IPS-15b (cell line): ENCODE measurements at regions not wholly inside any gene's neighbourhood (a gene's known extent, or its start where the extent isn't known, plus 50 kb on each side); places are given as distances from the start of the nearest gene placed in this dataset.
"Not testable (repeated sequence)": the region's sequence is repeated elsewhere in the genome, so short reads cannot be mapped to it uniquely, and the experiment has no call there.

Experiments
- H3K27me3 ChIP-seq: one replicate; pipeline ENCODE4 v1.6.1; 2013; ENCODE audit warnings: low read length; ENCODE audit not compliant: control insufficient read depth, insufficient read depth
- H3K36me3 ChIP-seq: one replicate; pipeline ENCODE4 v1.6.1; 2013; ENCODE audit warnings: low read length; ENCODE audit not compliant: control insufficient read depth, insufficient read depth
- H3K4me1 ChIP-seq: one replicate; pipeline ENCODE4 v1.6.1; 2013; ENCODE audit warnings: mild to moderate bottlenecking, low read length; ENCODE audit not compliant: control insufficient read depth, insufficient read depth
- H3K4me3 ChIP-seq: one replicate; pipeline ENCODE4 v1.5.1; 2013; ENCODE audit warnings: low read depth, low read length
- H3K9ac ChIP-seq: one replicate; pipeline ENCODE4 v1.6.1; 2013; ENCODE audit warnings: low read depth, mild to moderate bottlenecking, low read length
- H3K9me3 ChIP-seq: one replicate; pipeline ENCODE4 v1.6.1; 2013; ENCODE audit warnings: mild to moderate bottlenecking, low read length; ENCODE audit not compliant: control insufficient read depth, insufficient read depth

DNA sequence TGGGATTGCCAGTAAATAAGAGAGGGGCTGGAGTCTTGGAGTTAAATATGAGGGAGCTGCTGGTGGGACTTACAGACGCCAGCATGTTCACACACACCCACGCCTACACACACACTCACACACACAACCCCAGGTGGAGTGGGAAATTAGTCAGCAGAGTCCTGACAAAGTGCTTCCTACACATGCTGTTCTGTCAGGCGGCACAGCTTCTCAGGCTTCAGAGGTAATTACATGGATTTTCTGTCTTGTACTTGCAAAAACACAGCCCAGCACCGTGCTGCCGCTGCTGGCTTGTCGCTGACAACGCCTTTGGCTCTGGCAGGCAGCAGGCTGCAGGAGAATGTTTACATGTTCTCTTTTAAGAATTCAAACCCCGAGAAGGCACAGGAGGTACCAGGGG is 1186.3 kb upstream of the CELF4 start:
- Histone ChIP-seq H3K9ac (no peak overlapping the region), H3K27me3 (no peaks in the 10 kb centered on the region), H3K4me3 (no peak overlapping the region), H3K9me3 (no peaks in the 10 kb centered on the region), H3K4me1 (no peaks in the 10 kb centered on the region), H3K36me3 (no peaks in the 10 kb centered on the region)

DNA sequence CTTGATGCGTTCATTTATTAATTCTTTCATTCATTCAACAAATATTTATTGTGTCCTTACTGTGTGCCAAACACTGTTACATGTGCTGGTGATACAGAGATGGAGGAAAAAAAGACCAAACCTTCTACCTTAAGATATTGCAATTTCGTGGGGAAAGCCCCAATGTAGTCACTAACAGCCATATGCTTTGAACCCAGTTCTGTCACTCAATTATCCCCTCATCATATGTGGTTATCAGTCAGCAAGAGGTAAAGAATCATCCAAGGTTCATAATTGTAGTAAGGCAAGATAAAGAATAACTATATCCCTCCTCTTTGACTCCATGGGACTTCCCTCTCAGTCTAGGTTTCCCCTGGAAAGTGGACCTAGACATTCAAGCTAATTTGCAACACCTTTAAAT is 1185.6 kb upstream of the CELF4 start:
- H3K9me3 ChIP-seq = no peaks in the 10 kb centered on the region
- H3K27me3 ChIP-seq = no peaks in the 10 kb centered on the region
- no peaks in the 10 kb centered on the region for H3K36me3 ChIP-seq
- H3K9ac ChIP-seq = no peak overlapping the region
- H3K4me3 ChIP-seq = no peak overlapping the region
- no peaks in the 10 kb centered on the region for H3K4me1 ChIP-seq

DNA sequence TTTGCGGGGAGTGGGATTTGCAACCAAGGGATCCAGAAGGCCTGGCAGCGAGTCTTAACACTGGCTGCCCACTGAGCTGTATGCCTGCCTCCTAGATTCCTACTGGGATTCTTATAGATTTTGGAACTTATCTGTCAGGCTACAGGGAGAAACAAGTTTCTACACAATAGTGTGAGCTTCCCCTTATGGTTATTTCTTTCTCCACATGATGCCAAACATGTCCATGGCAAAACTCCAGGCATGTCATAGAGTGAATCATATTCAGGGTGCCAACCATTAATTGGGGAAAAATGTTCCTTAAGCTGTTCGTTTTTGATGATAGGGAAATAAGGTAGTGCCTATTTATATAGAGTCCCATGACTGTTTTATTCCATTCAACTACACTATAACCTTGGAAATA is 1185.2 kb upstream of the CELF4 start:
- Histone ChIP-seq H3K36me3 (no peaks in the 10 kb centered on the region), H3K4me3 (no peak overlapping the region), H3K9ac (no peak overlapping the region), H3K4me1 (no peaks in the 10 kb centered on the region), H3K9me3 (no peaks in the 10 kb centered on the region), H3K27me3 (no peaks in the 10 kb centered on the region)

DNA sequence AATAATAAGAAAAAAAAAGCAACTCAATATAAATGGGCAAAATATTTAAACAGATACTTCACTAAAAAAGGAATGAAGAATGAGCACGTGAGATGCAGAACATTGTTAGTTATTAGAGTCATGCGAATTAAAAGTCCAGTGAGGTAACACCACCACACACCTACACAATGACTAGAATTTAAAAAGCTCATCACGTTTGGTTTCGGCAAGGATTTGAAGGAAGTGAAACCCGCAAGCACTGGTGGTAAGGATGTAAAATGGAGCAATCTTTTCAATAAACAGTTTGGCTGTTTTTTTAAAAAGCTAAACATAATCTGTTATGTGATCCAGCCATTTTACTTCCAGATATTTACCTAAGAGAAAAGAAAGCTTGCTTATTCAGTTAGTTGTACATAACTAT is 1181.6 kb upstream of the CELF4 start:
- no peak overlapping the region for H3K4me3 ChIP-seq
- no peaks in the 10 kb centered on the region for H3K36me3 ChIP-seq
- no peaks in the 10 kb centered on the region for H3K27me3 ChIP-seq
- no peaks in the 10 kb centered on the region for H3K9me3 ChIP-seq
- no peak overlapping the region for H3K9ac ChIP-seq
- H3K4me1 ChIP-seq = no peaks in the 10 kb centered on the region

DNA sequence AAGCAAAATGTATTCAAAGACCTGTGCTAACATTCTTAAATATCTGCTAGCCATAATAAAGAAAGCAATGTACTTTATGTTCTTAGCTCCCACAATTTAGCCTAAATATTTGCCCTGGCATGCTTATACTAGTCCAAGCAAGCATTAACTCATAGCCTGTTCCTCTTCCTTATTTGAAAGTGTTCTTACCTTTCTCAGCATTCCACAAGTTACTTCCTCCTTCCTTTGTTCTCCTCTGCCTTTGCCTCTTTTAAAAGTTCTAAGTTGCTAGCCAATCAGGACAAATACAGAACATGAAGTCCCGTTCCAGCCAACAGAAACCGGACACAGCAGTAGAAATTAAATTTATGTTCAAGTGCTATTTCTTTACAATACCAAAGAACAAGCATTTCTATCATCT is 1154.6 kb upstream of the CELF4 start:
- H3K9me3 ChIP-seq, H3K4me3 ChIP-seq, H3K9ac ChIP-seq, H3K36me3 ChIP-seq, H3K27me3 ChIP-seq, H3K4me1 ChIP-seq: not testable (repeated sequence)

DNA sequence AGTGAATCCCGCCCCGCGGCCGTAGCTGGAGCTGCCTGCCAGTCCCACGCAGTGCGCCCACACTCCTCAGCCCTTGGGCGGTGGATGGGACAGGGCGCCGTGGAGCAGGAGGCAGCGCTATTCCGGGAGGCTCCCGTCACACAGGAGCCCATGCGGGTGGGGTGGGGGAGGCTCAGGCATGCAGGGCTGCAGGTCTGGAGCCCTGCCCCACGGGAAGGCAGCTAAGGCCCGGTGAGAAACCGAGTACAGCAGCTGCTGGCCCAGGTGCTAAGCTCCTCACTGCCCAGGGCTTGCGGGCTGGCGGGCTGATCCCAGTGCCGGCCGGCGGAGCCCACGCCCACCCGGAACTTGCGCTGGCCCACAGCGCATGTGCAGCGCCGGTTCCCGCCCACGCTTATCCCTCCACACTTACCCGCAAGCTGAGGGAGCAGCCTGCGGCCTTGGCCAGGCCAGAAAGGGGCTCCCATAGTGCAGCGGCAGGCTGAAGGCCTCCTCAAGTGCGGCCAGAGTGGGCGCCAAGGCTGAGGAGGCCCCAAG is 1152.8 kb upstream of the CELF4 start:
- Histone ChIP-seq H3K4me1 (no peaks in the 10 kb centered on the region), H3K4me3 (no peak overlapping the region), H3K9ac (no peak overlapping the region), H3K27me3 (no peaks in the 10 kb centered on the region), H3K36me3 (no peaks in the 10 kb centered on the region), H3K9me3 (no peaks in the 10 kb centered on the region)

DNA sequence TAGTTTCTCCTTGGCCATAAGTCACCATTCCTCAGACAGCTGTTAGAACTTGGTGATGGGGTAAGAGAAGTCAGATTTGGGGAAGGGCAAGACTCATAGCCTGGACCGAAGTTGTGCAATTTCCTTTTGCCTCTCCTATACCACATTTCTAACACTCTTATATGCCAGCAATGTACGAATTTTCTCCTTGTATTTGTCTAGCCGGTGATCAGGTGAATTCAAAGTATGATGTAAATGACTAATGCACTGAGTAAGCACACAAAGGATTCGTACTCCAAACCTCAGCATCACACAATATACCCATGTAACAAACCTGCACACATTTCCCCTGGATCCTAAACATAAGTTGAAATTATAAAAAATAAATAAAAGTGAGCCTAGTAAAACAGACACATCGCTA is 1143.5 kb upstream of the CELF4 start:
- Histone ChIP-seq H3K27me3 (no peaks in the 10 kb centered on the region), H3K9me3 (no peaks in the 10 kb centered on the region), H3K9ac (no peak overlapping the region), H3K36me3 (no peaks in the 10 kb centered on the region), H3K4me1 (no peaks in the 10 kb centered on the region), H3K4me3 (no peak overlapping the region)

DNA sequence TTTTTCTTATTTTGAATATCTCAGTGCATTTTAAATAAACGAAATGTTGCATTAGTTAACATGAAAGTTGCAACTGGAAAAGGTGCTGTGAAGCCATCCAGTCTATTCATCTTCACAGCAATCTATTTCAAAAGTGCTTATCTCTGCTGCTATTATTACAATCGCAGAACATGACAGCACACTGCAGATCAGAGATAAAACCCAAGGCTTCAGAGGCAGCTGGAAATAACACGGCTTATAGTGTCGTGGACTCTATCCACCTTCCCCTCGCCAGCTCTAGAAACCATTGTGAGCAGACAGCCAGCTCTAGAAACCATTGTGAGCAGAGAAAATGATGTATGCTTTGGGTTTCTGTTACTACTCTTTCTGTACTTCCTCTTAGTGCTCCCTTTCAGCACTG is 1140.8 kb upstream of the CELF4 start:
- H3K36me3 ChIP-seq = no peaks in the 10 kb centered on the region
- no peaks in the 10 kb centered on the region for H3K9me3 ChIP-seq
- no peak overlapping the region for H3K4me3 ChIP-seq
- no peak overlapping the region for H3K9ac ChIP-seq
- H3K4me1 ChIP-seq = no peaks in the 10 kb centered on the region
- no peaks in the 10 kb centered on the region for H3K27me3 ChIP-seq

DNA sequence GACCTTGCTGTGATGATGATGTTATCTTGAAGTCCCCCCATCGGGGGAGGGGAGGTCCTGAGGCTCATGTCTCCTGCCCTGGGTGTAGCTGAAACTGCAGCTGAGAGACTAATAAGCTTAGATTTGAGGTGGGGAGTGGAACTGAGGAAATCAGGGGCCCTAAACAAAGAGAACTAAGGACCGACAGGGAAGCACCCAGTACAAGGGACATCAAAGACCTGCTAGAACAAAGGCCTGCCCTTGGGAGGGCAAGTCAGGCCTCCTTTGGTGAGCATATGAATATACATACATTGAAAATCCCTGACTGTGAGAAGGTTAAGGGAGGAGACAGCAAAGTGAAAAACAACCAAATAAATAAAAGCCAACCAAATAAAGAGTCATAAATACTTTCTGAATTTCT is 1132.5 kb upstream of the CELF4 start:
- Histone ChIP-seq H3K4me3 (no peak overlapping the region), H3K9me3 (no peaks in the 10 kb centered on the region), H3K4me1 (peaks cover 16% of the 10 kb centered on the region), H3K36me3 (no peaks in the 10 kb centered on the region), H3K9ac (no peak overlapping the region), H3K27me3 (no peaks in the 10 kb centered on the region)

DNA sequence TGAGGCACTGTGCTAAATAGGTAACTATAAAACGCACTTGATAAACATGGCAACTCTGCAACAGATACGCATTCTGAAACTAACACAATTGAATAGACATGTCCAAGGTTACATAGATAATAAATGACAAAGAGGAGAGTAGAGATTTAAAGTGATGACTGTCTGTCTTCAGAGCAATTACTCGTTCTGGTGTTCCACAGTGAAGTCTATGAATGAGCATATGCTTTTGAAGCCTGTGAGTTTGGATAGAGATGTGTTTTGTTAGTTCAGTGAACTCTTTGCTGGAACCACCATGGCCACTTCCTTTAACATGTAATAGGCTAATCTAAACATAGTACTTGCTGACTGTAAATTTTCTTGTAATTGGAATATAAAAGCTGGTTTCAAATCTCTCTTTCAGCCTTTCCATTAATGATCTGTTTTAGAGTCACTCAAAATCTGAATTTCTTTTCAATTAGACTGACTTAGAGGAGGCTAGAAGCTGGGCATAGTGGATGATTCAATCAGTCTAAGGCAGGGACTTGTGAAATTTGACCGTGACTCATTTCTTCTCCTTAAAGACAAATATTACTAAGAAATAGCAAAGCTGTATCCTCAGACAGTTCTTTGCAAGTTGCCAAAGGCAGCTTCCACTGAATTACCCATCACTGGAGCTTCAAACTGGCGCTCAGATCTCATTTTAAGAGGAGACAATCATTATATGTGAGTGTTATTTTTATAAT is 1130.1 kb upstream of the CELF4 start:
- Histone ChIP-seq H3K4me3 (no peak overlapping the region), H3K9ac (no peak overlapping the region), H3K9me3 (no peaks in the 10 kb centered on the region), H3K4me1 (peaks cover 16% of the 10 kb centered on the region), H3K27me3 (no peaks in the 10 kb centered on the region), H3K36me3 (no peaks in the 10 kb centered on the region)

DNA sequence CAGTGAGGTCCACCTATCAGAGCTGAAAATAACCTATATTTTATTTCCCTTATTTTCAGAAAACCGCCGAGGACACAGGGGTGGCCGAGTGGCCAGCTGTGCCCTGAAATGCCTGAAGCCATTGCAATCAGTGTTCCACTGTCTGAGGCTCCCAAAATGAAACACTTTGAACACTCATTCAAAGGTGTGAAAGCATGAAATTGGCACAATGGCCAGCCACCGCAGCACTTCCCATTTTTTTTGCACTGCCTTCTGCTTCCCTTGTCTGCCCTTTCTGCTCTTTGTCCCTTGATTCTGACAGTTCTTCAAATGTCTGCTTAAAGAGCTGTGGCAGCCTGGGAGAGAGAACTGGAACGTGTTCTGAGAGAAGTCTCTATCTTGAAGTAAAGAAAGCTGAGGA is 1127.5 kb upstream of the CELF4 start:
- no peak overlapping the region for H3K4me3 ChIP-seq
- no peaks in the 10 kb centered on the region for H3K9me3 ChIP-seq
- no peak overlapping the region for H3K9ac ChIP-seq

DNA sequence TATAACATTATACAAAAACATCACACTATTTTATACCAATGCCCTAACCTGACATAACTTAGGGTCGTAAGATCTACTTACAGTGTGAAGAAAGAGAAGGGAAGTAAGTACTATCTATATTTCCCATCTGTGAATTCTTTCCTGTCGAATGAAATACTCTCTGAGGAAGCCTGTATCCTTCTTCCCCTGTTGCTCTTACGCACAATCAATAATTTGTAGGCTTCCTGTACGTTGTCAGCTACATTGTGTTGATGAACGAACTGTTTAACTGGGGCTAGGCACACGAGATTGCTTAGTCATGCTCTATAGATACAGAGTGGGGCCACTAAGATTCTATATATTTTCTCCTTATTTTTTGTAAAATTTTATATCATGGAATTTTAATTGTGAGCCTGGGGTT is 1125.0 kb upstream of the CELF4 start:
- Histone ChIP-seq H3K27me3 (no peaks in the 10 kb centered on the region), H3K9me3 (no peaks in the 10 kb centered on the region), H3K36me3 (no peaks in the 10 kb centered on the region), H3K4me3 (no peak overlapping the region), H3K9ac (no peak overlapping the region), H3K4me1 (no peaks in the 10 kb centered on the region)

More for the DNA sequence above, 1127.5 kb upstream of the CELF4 start:
- Histone ChIP-seq H3K36me3 (no peaks in the 10 kb centered on the region), H3K4me1 (peaks cover 7% of the 10 kb centered on the region), H3K27me3 (no peaks in the 10 kb centered on the region)
